HG03108 (cell line): ENCODE measurements at regions not wholly inside any gene's neighbourhood (a gene's known extent, or its start where the extent isn't known, plus 50 kb on each side); places are given as distances from the start of the nearest gene placed in this dataset.

Experiments used
- ATAC-seq: cut with Tn5 transposase; IDR thresholded peaks from one replicate; pipeline ENCODE4 v1.9.1; 2021; ENCODE audit warnings: moderate library complexity; ENCODE audit not compliant: unreplicated experiment

- ATAC-seq = no peak
These were observed 237.7 kb upstream of the KLF4 start for GRCh38 chr9:107727086-107727780.

GRCh38 chr9:107723015-107723414 lies 233.4 kb upstream of the KLF4 start:
- no peak for ATAC-seq

GRCh38 chr9:107721705-107722245 lies 232.2 kb upstream of the KLF4 start:
- ATAC-seq = no peak

DNA sequence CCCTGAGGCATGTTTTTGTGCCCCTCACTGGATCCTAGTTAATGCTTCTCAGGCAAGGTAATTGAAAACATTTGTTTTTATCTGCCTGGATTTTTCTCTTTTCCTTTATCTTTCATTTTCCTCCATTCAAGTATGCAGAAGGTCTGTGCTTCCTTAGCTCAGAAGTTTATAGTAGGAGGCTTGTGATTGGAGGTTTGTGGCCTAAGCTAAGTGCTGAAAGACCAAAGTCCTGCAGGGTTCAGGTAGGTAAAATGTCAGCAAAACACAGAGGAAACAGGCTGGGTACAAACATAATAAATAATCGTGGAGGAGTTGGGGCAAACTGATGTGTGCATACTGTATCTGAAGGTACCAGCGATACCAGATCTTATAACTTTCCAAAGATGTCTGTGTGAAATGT lies 230.9 kb upstream of the KLF4 start:
- no peak for ATAC-seq

- ATAC-seq = no peak
These were observed 228.2 kb upstream of the KLF4 start for GRCh38 chr9:107717529-107718314.

GRCh38 chr9:107715740-107716139 lies 226.2 kb upstream of the KLF4 start:
- ATAC-seq = no peak

DNA sequence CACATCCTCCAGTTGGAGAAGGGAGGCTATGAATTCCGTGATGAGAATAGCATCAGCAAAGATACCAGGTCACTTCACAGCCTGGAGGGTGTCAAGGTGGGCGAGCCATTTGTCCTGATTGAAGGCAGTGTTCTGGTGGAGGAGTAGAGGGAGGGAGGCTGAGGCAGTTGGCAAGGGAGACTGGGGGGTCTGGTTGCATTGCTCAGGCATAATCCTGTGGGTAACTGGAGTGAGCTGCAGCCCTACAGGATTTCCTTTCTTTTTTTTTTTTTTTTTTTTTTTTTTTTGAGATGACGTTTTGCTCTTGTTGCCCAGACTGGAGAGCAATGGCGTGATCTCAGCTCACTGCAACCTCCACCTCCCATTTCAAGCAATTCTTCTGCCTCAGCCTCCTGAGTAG lies 223.9 kb upstream of the KLF4 start:
- no peak for ATAC-seq

GRCh38 chr9:107712390-107712789 lies 222.8 kb upstream of the KLF4 start:
- ATAC-seq = no peak

DNA sequence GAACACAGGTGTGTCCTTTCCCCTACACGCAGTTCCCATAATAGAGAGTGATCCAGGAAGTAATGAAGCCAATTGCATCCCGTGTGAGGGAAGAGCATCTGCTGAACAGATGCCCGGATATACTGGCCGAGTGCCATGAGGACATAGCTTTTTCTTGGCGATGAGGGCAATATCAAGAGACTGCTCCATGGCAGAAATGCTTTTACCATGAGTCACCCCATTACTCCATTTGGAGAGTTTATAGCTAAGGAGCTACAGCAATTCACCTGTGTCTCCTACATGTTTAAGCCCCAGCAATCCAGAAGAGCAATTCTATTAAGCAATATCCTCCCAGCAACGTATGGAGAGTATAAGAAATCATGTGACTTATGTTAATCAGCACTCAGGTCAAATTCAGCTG lies 222.0 kb upstream of the KLF4 start:
- ATAC-seq = no peak

DNA sequence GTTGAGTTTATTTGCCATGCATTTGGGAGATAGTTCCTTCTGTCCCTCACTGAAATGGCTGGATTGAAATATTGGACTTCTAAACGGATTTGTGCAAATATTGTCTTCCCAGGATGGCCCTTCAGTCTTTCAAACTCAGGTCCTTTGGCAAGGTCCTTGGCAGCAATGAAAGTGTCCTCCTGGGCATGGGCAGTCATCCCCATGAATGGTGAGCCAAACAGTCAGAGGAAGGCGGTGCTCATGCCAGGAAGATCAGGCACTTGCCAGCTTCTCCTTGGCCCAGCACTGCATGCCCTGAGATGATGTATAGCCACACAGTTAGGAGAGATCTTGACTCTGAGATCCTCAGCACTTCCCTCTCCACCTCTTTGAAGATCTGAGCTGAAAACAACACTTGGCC lies 221.4 kb upstream of the KLF4 start:
- ATAC-seq = no peak

GRCh38 chr9:107710546-107710945 lies 221.0 kb upstream of the KLF4 start:
- no peak for ATAC-seq

- ATAC-seq = no peak
These were observed 219.2 kb upstream of the KLF4 start for GRCh38 chr9:107708791-107709190.

DNA sequence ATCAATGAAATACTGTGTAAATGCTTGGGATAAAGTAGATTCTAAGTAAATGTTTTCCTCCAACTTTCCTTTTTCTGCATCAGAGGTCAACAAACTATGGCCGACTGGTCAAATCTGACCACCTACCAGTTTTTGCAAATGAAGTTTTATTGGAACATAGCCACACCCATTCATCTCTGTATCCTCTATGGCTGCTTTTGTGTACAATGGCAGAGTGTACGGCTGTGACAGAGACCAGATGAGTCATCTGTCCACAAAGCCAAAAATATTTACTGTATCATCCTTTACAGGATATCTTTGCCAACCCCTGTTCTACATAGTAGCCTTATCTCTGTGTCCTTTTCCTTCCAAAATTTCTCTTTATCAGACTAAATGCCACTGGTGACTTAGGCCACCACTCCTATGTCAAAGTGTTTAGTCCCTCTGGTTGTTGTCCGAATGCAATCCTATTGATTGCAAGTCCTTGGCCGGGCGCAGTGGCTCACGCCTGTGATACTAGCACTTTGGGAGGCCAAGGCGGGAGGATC lies 218.4 kb upstream of the KLF4 start:
- no peak for ATAC-seq

GRCh38 chr9:107707428-107707837 lies 217.9 kb upstream of the KLF4 start:
- ATAC-seq = no peak

GRCh38 chr9:107706701-107707427 lies 217.3 kb upstream of the KLF4 start:
- no peak for ATAC-seq

DNA sequence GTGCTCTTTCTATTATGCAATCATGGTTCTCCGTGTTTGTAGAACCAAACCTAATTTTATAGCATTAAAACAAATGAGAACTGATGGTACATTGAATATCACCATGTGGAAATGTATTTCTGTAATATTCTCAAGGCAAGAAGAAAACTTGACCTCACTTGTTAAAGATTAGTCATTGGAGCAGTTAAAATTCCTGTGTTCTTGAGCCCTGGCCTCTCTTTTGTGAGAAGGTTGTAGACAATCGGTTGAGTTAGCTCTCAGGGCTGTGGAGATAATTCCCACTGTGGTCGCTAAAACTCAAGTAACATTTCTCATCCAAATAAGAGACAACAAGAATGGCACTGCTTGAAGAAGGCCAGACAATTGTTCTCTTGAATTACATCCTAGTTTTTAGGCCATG lies 216.0 kb upstream of the KLF4 start:
- no peak for ATAC-seq

GRCh38 chr9:107704774-107705173 lies 215.2 kb upstream of the KLF4 start:
- no peak for ATAC-seq

DNA sequence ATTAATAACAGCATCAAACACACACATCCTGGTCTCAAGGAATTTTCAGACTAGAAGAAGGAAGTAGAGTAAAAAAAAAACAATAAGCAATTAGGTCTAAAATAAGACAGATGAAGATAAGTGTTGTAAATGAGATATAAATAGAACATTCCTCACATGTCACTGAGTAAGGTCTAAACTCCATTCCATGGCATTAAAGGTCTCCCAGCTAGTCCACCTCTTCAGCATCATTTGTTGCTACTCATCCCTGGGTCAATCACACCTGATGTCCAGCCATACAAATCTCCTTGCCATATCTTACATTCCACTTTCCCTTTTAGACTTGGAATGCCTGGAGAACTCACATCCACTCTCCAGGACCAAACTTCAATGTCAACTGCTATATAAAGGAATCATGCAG lies 214.1 kb upstream of the KLF4 start:
- no peak for ATAC-seq

- ATAC-seq = no peak
These were observed 211.3 kb upstream of the KLF4 start for GRCh38 chr9:107700847-107701246.

- no peak for ATAC-seq
These were observed 209.7 kb upstream of the KLF4 start for GRCh38 chr9:107699231-107699630.

DNA sequence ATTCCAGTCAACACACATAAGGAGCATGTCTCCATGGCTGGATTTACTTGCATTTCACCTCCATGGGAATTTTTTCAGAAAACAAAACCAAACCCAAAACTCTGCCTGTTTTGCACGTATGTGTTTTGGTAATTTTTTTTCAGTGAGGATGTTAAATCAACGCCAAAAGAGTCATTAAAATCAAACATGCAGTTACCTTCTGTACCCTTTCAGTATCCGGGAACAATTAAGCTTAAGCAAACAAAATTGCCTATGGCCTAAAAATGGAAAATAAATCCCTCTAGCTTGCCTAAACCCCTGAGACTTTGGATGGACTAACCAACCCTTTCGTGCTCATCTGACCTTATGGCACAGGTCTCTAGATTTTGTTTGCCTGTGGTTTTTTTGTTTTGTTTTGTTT lies 209.2 kb upstream of the KLF4 start:
- no peak for ATAC-seq
